ENCODE measurements at regions not wholly inside any gene's neighbourhood (a gene's known extent, or its start where the extent isn't known, plus 50 kb on each side); places are given as distances from the start of the nearest gene placed in this dataset.

GRCh38 chr3:104878395-104878794 is 488.3 kb upstream of the ALCAM start:
- Histone ChIP-seq H3K9me3 (ENCODE audit: control insufficient read depth, low read depth, low read length) (no peaks in the 10 kb centered on the region), H4K91ac (ENCODE audit: insufficient read length, low read depth, low read length) (no peak overlapping the region), H2BK5ac (ENCODE audit: insufficient read length, low read length) (no peak overlapping the region), H3K79me2 (ENCODE audit: insufficient read depth, low read length) (no peaks in the 10 kb centered on the region), H3K79me1 (ENCODE audit: insufficient read depth, low read depth, low read length, poor library complexity, severe bottlenecking) (no peaks in the 10 kb centered on the region), H3K4me2 (ENCODE audit: insufficient read depth, insufficient read length, low read length) (no peak overlapping the region), H3K56ac (ENCODE audit: insufficient read length, low read depth, low read length) (no peak overlapping the region), H4K8ac (replicated peaks; ENCODE audit: insufficient read length, low read depth, low read length) (no peak overlapping the region), H3K18ac (ENCODE audit: insufficient read length, low read depth, low read length) (no peak overlapping the region), H3K27me3 (ENCODE audit: insufficient read depth, low read length) (no peaks in the 10 kb centered on the region), H3K27ac (ENCODE audit: insufficient read length, low read depth, low read length) (no peak overlapping the region), H2BK120ac (ENCODE audit: low read depth, low read length, poor library complexity, severe bottlenecking) (no peak overlapping the region), H4K5ac (ENCODE audit: insufficient read length, low read depth, low read length) (no peak overlapping the region), H2BK20ac (ENCODE audit: low read depth, low read length, poor library complexity, severe bottlenecking) (no peak overlapping the region), H3K23me2 (ENCODE audit: insufficient read length, low read depth, low read length, poor library complexity, severe bottlenecking) (no peaks in the 10 kb centered on the region), H4K20me1 (ENCODE audit: control insufficient read depth, insufficient read depth, insufficient read length) (no peaks in the 10 kb centered on the region), H2BK12ac (ENCODE audit: insufficient read length, low read depth, low read length) (no peak overlapping the region), H3K4ac (ENCODE audit: low read depth, low read length) (no peak overlapping the region), H3K14ac (ENCODE audit: insufficient read depth, low read length) (no peak overlapping the region), H2AK5ac (ENCODE audit: insufficient read length, low read length) (no peak overlapping the region), H3K23ac (ENCODE audit: insufficient read length, low read depth, low read length) (no peak overlapping the region), H3K9ac (ENCODE audit: extremely low read depth, insufficient read length, low read length) (no peak overlapping the region), H3K4me1 (ENCODE audit: insufficient read depth, low read length) (no peaks in the 10 kb centered on the region), H3T11ph (ENCODE audit: low read length) (no peak overlapping the region), H2AFZ (ENCODE audit: low read length) (no peak overlapping the region), H2BK15ac (ENCODE audit: low read depth, low read length) (no peak overlapping the region)
- no CpG with 5 or more reads among the region's 2 CpGs for WGBS (ENCODE audit: extremely low coverage, insufficient read length, low lambda C conversion rate)
- peaks cover 0 to 19% (median 6%) of the 10 kb centered on the region in 3 experiments; a peak in 4 of 7 replicates for H3K36me3 Mint-ChIP-seq (ENCODE audit: insufficient read depth in 1 of 3, low read depth in 3 of 3)
- peaks cover 0 to 7% of the 10 kb centered on the region in 2 experiments; a peak in 1 of 5 replicates for H3K9me3 Mint-ChIP-seq
- H3K4me3 Mint-ChIP-seq: no peak overlapping the region
- H3K27me3 Mint-ChIP-seq (ENCODE audit: low read depth): no peaks in the 10 kb centered on the region
- peaks cover 0 to 13% of the 10 kb centered on the region in 2 experiments; a peak in 2 of 4 replicates for H3K4me1 Mint-ChIP-seq
- DNase-seq: no peak
- H3K27ac Mint-ChIP-seq: no peak overlapping the region
- TF ChIP-seq CTCF (conservative IDR thresholded peaks at IDR 0.05): no peak
